BE2C (cell line): ENCODE measurements at regions not wholly inside any gene's neighbourhood (a gene's known extent, or its start where the extent isn't known, plus 50 kb on each side); places are given as distances from the start of the nearest gene placed in this dataset.

ENCODE experiments used
- DNase-seq: peaks from one replicate; pipeline ENCODE4 v3.0.0-alpha.2; 2020
- H3K27me3 ChIP-seq: fragments of 250-450 bp; sonication (Bioruptor Pico); 2 replicates; pipeline ENCODE4 v1.5.1; 2020; ENCODE audit warnings: mild to moderate bottlenecking
- H3K36me3 ChIP-seq: fragments of 250-450 bp; sonication (Bioruptor Pico); 2 replicates; pipeline ENCODE4 v1.5.1; 2020; ENCODE audit warnings: mild to moderate bottlenecking
- H3K4me1 ChIP-seq: fragments of 250-450 bp; sonication (Bioruptor Pico); 2 replicates; pipeline ENCODE4 v1.5.1; 2020
- H3K4me3 ChIP-seq: 2 replicates; pipeline ENCODE4 v1.5.1; 2011; ENCODE audit warnings: low read depth, low read length
- H3K9me3 ChIP-seq: fragments of 250-450 bp; sonication (Bioruptor Pico); 2 replicates; pipeline ENCODE4 v1.5.1; 2020
- TF ChIP-seq, protein P1 (sequence below): IDR thresholded peaks from 2 replicates; pipeline ENCODE4 v1.5.1; 2012; ENCODE audit warnings: mild to moderate bottlenecking, low read depth, low read length

DNA sequence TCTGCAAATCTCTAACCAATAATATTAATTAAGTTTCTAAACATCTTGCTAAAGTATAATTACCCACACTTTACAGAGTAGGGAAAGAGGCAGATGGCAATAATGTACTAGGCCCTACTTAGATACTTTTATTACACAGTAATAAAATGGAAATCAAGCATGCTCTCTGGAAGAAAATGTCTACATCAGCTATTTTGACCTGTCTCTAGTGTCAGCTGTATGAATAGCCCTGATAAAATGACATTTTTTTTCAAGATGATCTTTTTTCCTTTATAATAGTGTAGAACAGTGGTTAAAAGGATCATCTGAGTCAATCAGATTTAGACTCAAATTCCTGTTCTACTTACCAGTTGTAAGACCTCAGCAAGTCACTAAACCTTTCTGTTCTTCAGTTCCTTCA is 397.3 kb downstream of the GRB14 start:
- TF ChIP-seq, protein P1, sequence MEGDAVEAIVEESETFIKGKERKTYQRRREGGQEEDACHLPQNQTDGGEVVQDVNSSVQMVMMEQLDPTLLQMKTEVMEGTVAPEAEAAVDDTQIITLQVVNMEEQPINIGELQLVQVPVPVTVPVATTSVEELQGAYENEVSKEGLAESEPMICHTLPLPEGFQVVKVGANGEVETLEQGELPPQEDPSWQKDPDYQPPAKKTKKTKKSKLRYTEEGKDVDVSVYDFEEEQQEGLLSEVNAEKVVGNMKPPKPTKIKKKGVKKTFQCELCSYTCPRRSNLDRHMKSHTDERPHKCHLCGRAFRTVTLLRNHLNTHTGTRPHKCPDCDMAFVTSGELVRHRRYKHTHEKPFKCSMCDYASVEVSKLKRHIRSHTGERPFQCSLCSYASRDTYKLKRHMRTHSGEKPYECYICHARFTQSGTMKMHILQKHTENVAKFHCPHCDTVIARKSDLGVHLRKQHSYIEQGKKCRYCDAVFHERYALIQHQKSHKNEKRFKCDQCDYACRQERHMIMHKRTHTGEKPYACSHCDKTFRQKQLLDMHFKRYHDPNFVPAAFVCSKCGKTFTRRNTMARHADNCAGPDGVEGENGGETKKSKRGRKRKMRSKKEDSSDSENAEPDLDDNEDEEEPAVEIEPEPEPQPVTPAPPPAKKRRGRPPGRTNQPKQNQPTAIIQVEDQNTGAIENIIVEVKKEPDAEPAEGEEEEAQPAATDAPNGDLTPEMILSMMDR = no peak
- no peaks in the 10 kb centered on the region for H3K27me3 ChIP-seq
- no peaks in the 10 kb centered on the region for H3K4me1 ChIP-seq
- no peaks in the 10 kb centered on the region for H3K36me3 ChIP-seq
- no peak for DNase-seq
- no peaks in the 10 kb centered on the region for H3K9me3 ChIP-seq
- no peak overlapping the region for H3K4me3 ChIP-seq

DNA sequence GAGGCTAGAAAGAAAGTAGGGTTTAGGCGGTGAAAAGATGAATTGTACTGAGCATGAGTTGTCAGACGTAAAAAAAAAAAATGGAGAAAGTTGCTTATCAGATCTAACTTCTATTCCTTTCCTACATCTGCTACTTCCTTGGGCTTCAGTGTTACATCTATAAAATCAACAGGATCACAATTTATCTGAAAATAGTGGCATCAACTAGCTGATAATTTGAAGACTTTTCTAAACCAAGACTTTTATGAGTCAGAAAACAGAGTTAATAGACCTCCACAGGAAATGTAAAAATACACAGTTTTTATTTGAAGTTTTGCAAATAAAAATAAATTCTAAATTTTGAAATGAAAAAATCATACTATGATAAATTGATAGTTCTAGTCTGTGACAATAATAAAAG is 399.8 kb downstream of the GRB14 start:
- no peaks in the 10 kb centered on the region for H3K4me1 ChIP-seq
- H3K4me3 ChIP-seq = no peak overlapping the region
- H3K36me3 ChIP-seq = no peaks in the 10 kb centered on the region
- TF ChIP-seq, protein P1 = no peak
- H3K9me3 ChIP-seq = no peaks in the 10 kb centered on the region
- no peak for DNase-seq
- H3K27me3 ChIP-seq = no peaks in the 10 kb centered on the region

DNA sequence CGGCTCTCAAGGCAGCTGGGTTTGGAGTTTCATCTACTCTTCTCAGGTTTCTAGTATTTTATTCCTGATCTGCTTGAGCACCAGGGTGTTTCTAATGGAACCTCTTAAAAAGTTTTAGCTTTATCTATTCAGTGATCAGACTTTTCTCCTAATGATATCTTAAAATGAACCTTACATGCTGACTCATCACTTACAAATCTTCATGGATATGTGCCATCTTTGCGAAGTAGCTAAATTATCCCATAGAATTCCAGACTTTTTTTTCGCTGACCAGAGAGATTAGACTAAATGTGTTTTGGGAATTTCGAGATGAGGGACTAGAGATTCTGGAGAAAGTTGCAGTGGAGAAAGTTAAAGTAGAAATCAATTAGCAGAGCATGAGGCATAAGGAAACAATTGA is 401.0 kb downstream of the GRB14 start:
- no peaks in the 10 kb centered on the region for H3K9me3 ChIP-seq
- no peaks in the 10 kb centered on the region for H3K4me1 ChIP-seq
- no peak overlapping the region for H3K4me3 ChIP-seq
- no peak for DNase-seq
- TF ChIP-seq, protein P1 = no peak
- H3K36me3 ChIP-seq = no peaks in the 10 kb centered on the region
- H3K27me3 ChIP-seq = no peaks in the 10 kb centered on the region

DNA sequence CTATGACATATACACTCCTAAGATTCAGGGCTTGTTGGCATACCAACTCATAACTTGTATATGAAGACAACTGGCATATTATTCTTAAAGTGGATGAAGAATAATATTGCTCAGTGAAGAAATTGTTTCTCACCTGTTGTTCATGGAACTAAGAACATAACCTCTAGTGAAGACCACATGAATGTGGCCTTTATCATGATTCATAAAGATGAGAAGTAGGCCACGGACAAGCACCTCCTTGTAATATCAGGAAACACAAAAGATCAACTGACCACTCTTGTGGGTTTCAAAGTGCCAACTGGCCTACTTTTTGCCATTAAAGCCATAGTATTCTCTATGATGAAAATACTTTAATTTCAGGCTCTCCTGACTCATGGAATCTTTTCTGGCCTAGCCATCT is 407.4 kb downstream of the GRB14 start:
- no peaks in the 10 kb centered on the region for H3K9me3 ChIP-seq
- TF ChIP-seq, protein P1 = no peak
- DNase-seq = no peak

DNA sequence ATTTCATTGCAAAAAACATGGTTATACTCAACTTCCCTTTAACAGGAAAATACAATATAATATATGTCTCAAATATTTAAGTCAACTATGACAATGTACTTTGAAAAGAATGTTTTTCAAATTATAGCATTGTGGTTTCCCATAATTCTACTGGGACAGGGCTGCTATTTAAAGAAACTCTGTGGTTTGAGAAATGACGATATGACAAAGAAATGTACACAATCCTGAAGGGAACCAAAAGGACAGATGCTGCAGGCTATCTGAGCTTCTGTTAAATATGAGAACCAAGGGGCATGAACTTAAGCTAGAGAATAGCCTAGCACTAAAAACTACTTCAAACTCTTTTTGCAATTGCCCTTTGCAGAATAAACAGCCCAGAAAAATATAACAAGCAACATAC is 415.9 kb downstream of the GRB14 start:
- H3K4me1 ChIP-seq = no peaks in the 10 kb centered on the region
- H3K36me3 ChIP-seq = no peaks in the 10 kb centered on the region
- no peaks in the 10 kb centered on the region for H3K27me3 ChIP-seq
- H3K4me3 ChIP-seq = no peak overlapping the region
- TF ChIP-seq, protein P1 = no peak
- H3K9me3 ChIP-seq = no peaks in the 10 kb centered on the region
- no peak for DNase-seq

More for the DNA sequence above, 407.4 kb downstream of the GRB14 start:
- H3K27me3 ChIP-seq = no peaks in the 10 kb centered on the region
- no peaks in the 10 kb centered on the region for H3K4me1 ChIP-seq
- no peak overlapping the region for H3K4me3 ChIP-seq
- no peaks in the 10 kb centered on the region for H3K36me3 ChIP-seq

DNA sequence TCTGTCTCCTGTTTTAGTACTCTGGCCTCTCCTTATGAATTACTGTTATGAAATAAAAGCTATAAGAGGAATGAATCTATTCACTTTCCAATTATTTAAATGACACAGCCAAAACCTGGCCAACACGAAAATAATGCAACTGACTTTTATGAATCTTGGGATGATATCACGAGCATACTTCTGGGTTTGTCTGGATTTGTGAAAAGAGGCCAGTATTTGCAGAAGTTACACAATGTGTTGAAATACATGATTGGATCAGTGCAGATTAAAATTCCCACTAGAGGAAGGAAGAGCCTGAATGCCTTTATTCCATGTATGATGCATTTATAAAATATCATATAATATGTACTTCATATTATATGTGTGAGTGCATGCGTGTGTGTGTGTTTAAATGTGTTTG is 418.2 kb downstream of the GRB14 start:
- TF ChIP-seq, protein P1 = no peak
- H3K27me3 ChIP-seq = no peaks in the 10 kb centered on the region
- no peak overlapping the region for H3K4me3 ChIP-seq
- no peak for DNase-seq
- H3K4me1 ChIP-seq = no peaks in the 10 kb centered on the region
- no peaks in the 10 kb centered on the region for H3K9me3 ChIP-seq
- no peaks in the 10 kb centered on the region for H3K36me3 ChIP-seq
